ENCODE measurements at regions not wholly inside any gene's neighbourhood (a gene's known extent, or its start where the extent isn't known, plus 50 kb on each side); places are given as distances from the start of the nearest gene placed in this dataset.

- DNase-seq: no peak
Observed at GRCh38 chr2:12090590-12090989, 344.2 kb downstream of the LPIN1 start.

DNA sequence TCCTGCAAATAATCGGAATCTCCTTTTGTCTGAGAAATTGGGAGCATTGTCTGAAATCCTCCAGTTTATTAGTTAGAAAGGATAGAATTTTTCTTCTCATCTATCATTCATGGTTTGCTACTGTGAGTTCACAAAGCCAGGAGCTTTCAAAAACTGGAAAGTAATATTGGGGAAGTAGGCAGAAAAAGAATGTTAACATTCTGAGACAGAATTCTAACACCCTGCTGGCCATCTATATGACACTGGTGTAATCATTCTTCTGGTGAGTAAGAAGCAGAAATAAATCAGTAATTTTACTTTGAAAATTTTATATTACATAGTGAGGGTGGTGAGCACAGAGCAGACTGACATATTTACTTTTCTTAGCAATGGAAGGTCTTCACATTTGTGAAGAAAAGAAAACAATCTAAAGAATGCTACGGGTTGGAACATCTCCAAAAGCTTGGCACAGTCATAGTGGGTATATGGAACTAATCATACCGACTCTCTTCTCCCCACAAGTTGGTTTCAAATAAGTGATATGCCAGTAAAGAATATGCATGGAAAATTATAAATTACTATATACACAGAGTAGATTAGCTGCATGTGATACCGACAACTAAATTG lies 344.9 kb downstream of the LPIN1 start:
- no peak for DNase-seq

GRCh38 chr2:12094134-12094533 lies 347.7 kb downstream of the LPIN1 start:
- DNase-seq: no peak

- no peak for DNase-seq
Observed at GRCh38 chr2:12096051-12096787, 349.8 kb downstream of the LPIN1 start.

DNA sequence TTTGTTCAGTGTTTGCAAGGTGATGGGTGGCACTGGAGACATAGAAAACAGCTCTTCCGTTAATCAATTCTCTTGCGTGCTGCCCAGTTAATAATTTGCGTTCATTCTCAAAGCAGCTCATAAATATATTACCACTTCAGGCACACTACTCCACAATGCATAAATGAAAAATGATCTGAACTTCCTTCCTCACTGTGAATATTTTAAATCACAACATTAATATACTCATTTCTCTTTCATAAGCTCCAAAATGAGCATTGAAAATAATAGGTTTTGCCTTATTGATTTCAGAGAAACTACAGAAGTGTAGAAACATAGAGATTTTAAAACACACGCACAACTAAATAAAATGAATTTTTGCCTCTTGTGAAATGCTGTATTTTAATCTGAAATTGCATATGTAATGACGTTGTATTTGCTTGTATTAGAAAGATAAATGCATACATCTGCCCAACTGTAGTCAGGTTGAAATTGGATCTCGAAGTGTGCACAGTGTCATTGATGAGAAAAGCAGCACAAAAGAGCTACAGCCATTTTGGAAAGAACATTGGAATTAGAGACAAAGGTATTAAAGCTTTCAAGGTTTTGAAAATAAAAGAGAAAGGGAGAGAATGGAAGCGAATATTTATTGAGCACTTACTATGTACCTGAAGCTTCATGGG lies 350.5 kb downstream of the LPIN1 start:
- no peak for DNase-seq

DNA sequence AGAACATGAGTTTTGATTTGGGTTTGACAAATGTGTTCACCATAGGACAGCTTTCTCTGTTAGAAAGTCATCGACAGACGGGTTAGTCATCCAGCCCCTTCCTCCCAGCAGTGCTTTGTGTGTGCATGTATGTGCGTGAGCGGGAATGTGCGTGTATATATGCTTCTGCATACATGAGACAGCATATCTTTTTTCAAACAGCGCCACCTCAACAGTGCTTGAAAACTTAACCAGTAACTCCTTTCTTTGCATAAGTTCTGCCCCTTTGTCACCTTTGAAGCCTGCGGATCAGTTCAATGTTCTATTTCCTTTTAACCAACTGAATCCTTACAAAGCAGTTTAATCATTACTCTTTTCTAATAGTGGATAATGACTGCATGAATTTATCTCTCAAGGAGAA lies 351.4 kb downstream of the LPIN1 start:
- DNase-seq: no peak

DNA sequence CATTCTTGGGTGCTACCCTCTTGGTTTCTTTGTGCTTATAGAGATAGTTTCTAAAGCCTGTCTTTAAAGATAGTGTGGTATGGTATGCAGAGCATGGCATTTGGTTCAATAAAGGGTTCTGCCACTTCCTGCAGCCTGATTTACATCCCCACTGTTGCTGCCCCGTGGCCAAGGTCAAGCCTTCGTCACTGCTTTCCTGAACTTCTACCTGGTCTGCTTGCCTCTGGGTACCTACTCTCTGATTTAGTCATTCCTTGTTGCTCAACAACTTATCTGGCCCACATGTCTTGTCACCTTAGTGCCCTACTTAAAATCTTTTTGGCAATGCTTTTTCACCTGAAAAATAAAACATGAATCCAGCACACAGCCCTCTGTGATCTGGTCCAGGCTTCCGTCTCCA lies 352.9 kb downstream of the LPIN1 start:
- no peak for DNase-seq

DNA sequence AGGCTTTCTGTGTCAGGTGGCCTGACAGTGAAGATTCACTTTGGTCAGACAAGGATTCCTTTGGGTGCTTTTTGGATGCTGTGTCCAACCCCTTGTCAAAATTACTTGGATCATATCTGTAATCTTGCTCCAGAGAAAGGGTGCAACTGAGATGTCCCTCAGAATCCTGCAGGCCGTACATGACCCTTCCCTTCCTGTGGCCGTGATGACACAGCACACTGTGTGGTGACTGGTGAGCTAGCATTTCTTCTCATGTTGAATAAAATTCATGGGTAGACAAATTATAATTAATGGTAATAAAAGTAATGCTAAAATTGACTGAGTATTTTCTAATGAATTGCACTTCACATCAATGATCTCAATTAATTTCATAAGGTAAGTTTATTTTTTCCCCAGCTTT lies 356.2 kb downstream of the LPIN1 start:
- no peak for DNase-seq

- no peak for DNase-seq
Observed at GRCh38 chr2:12105180-12105579, 358.7 kb downstream of the LPIN1 start.

- DNase-seq: peak in 1 of 2 experiments; percentile 22
Observed at GRCh38 chr2:12106440-12107080, 360.1 kb downstream of the LPIN1 start.

DNA sequence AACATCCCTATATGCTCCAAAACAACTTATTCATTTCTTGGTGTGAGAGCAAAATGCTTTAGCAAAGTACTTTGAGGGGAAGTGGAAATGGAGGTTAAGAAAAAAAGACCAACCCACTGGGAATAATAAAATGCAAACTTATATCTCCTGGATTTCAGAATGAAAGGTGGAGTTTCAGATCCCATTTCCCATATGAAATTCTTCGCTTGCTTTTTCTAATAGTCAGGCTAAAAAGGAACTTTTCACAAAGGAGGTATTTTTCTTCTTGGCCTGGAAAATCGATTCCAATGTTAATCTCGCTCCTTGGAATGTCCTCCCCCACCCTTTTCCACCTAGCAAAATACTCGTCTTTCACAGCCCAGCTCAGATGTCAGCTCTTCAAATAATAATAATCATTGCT lies 360.9 kb downstream of the LPIN1 start:
- DNase-seq: no peak

DNA sequence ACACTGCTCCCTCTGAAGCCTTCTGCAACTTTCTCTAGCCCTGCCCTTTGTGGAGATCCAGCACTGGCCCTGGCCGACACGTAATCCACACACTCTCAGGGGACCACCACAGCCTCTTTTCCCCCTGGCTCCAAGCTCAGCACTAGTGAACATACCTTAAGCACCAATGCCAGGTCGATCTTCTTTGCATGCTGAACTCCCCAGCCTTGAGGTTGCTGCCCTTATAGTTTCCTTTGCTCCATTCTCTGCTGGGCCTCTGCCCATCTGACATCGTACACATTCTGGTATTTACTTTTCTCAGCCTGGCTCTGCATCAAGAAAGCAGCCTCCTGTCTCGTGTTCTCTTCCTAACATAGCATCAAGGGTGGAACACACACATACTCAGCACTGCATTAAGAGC lies 361.5 kb downstream of the LPIN1 start:
- DNase-seq: no peak

GRCh38 chr2:12109363-12110017 lies 363.1 kb downstream of the LPIN1 start:
- no peak for DNase-seq

- DNase-seq: no peak
Observed at GRCh38 chr2:12110074-12110473, 363.6 kb downstream of the LPIN1 start.

- DNase-seq: no peak
Observed at GRCh38 chr2:12110481-12110880, 364.0 kb downstream of the LPIN1 start.

DNA sequence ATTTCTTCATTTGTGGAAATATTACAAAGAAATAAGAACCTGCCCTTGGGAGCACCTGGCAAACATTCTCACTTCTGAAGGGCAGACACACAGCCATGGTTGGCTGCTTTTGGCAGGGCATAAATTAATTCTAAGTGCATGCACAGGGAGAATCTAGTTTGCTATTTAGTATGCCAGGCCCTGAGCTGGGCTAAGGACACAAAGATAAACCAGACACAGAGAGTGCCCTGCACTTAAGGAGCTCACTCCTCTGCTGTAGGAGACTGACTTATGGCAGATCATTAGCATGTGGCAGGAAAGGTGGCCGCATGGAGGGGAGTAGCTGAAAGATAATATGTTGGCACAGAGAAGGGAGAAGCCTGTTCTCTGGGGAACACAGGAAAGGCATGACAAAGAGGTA lies 367.0 kb downstream of the LPIN1 start:
- no peak for DNase-seq

- DNase-seq: no peak
Observed at GRCh38 chr2:12114816-12115215, 368.4 kb downstream of the LPIN1 start.

- no peak for DNase-seq
Observed at GRCh38 chr2:12116228-12116750, 369.9 kb downstream of the LPIN1 start.

GRCh38 chr2:12119841-12120240 lies 373.4 kb downstream of the LPIN1 start:
- no peak for DNase-seq

GRCh38 chr2:12120281-12121150 lies 374.1 kb downstream of the LPIN1 start:
- DNase-seq: no peak

GRCh38 chr2:12124790-12125189 lies 378.4 kb downstream of the LPIN1 start:
- no peak for DNase-seq

DNA sequence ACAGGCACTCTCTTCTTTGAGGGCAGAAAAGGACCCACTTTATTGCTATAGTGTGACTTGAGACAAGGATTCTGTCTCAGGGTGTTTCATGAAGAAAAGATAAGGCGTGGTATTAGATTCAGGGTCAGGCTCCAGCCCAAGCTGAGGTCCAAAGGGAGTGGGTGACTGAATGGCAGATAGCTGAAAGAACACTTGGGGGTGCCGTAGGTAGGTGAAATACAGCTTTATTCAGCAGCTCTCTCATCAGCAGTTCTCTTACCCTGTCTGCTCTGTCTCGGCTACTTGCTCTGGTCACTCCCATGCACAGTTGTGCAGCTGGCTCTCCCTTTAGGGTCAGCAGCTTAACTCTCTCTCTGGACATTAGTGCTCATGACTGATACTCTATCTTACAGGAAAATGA lies 379.9 kb downstream of the LPIN1 start:
- no peak for DNase-seq
